ENCODE measurements at regions not wholly inside any gene's neighbourhood (a gene's known extent, or its start where the extent isn't known, plus 50 kb on each side); places are given as distances from the start of the nearest gene placed in this dataset.

DNA sequence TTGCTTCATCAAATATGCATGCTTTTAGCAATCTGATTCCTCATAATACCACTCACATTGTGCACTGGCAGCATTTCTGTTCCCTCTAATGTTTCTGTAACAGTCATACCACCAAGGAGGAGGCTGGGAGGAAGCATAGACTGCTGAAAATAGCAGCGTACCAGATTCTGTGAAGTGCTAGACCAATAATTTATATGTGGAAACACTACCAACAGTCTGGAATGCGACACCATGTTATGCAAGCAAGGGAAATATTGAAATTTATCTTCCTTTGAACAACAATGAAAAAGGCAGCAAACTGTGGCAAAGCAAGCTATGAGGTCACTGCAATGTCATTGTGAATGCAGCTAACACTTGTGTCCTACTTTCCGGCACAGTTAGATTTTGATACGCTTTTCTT, 1388.0 kb downstream of the EFNB2 start:
- intact Hi-C loops (cut with DNase I; ENCODE audit: low total_unique reads), result no loop called here
- H3K4me3 ChIP-seq, result no peak overlapping the region
- H3K27me3 ChIP-seq, result no peaks in the 10 kb centered on the region
- H3K27ac ChIP-seq, result no peak overlapping the region
- no peaks in the 10 kb centered on the region for H3K36me3 ChIP-seq
- no peaks in the 10 kb centered on the region for H3K9me3 ChIP-seq
- H3K4me1 ChIP-seq, result no peaks in the 10 kb centered on the region
- TF ChIP-seq POLR2AphosphoS5 (IDR thresholded peaks at IDR 0.05) (no peak), POLR2A (IDR thresholded peaks at IDR 0.05) (no peak)
- TF ChIP-seq, protein P1, sequence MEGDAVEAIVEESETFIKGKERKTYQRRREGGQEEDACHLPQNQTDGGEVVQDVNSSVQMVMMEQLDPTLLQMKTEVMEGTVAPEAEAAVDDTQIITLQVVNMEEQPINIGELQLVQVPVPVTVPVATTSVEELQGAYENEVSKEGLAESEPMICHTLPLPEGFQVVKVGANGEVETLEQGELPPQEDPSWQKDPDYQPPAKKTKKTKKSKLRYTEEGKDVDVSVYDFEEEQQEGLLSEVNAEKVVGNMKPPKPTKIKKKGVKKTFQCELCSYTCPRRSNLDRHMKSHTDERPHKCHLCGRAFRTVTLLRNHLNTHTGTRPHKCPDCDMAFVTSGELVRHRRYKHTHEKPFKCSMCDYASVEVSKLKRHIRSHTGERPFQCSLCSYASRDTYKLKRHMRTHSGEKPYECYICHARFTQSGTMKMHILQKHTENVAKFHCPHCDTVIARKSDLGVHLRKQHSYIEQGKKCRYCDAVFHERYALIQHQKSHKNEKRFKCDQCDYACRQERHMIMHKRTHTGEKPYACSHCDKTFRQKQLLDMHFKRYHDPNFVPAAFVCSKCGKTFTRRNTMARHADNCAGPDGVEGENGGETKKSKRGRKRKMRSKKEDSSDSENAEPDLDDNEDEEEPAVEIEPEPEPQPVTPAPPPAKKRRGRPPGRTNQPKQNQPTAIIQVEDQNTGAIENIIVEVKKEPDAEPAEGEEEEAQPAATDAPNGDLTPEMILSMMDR (IDR thresholded peaks at IDR 0.05), result no peak
- no peak for DNase-seq (ENCODE audit: low spot score in 2 of 2)

DNA sequence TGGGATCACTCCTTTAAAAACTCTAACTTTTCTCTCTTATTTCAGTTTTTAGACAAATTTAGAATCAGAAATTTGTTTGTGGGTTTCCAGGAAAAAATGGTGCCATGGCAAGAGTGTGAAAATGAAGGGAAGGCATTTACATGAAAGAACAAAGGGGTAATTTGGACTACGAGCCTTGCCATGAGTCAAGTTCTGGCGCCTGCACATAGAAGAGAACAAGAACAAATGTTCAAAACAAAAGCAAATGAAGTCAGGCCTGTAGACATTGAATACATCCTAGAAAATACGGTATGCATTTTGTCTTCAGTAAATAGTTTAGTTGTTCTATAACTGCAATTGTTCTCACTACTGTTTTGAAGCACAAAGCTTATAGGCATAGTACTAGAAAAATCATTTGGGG, 1390.5 kb downstream of the EFNB2 start:
- no peak for DNase-seq (ENCODE audit: low spot score in 2 of 2)
- Histone ChIP-seq H3K4me3 (no peak overlapping the region), H3K27me3 (no peaks in the 10 kb centered on the region), H3K4me1 (no peaks in the 10 kb centered on the region), H3K27ac (no peak overlapping the region), H3K36me3 (no peaks in the 10 kb centered on the region), H3K9me3 (no peaks in the 10 kb centered on the region)
- TF ChIP-seq POLR2AphosphoS5 (IDR thresholded peaks at IDR 0.05), result no peak
- TF ChIP-seq, protein P1 (IDR thresholded peaks at IDR 0.05), result no peak
- no peak for TF ChIP-seq POLR2A (IDR thresholded peaks at IDR 0.05)
- intact Hi-C loops (cut with DNase I; ENCODE audit: low total_unique reads), result no loop called here

- Histone ChIP-seq H3K27ac (no peak overlapping the region), H3K4me1 (no peaks in the 10 kb centered on the region), H3K36me3 (no peaks in the 10 kb centered on the region), H3K27me3 (no peaks in the 10 kb centered on the region), H3K9me3 (no peaks in the 10 kb centered on the region), H3K4me3 (no peak overlapping the region)
- DNase-seq (ENCODE audit: low spot score in 2 of 2), result no peak
- TF ChIP-seq, protein P1 (IDR thresholded peaks at IDR 0.05), result no peak
- no peak for TF ChIP-seq POLR2A (IDR thresholded peaks at IDR 0.05)
- TF ChIP-seq POLR2AphosphoS5 (IDR thresholded peaks at IDR 0.05), result no peak
- intact Hi-C loops (cut with DNase I; ENCODE audit: low total_unique reads), result no loop called here
These were observed 1391.4 kb downstream of the EFNB2 start for GRCh38 chr13:105144020-105144419.

DNA sequence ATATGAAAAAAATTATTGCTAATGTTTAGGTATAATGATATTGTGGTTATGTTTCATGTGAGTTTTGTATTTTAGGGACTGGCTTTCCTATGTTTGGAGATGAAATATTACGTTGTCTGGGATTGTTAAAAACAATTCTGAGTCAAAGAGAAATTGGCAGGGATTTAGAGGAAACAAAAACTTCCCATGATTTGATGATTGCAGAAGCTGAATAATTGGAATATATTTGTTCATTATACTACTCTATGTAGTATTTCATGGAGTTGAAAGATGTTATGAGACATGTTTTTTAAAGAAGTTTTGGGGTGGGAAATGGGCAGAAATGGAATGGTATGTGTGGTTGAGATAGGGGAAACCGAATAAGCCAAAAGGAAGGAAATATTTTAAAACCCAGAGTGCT, 1392.9 kb downstream of the EFNB2 start:
- Histone ChIP-seq H3K9me3 (no peaks in the 10 kb centered on the region), H3K27ac (no peak overlapping the region), H3K4me1 (no peaks in the 10 kb centered on the region), H3K27me3 (no peaks in the 10 kb centered on the region), H3K4me3 (no peak overlapping the region), H3K36me3 (no peaks in the 10 kb centered on the region)
- intact Hi-C loops (cut with DNase I; ENCODE audit: low total_unique reads), result no loop called here
- DNase-seq (ENCODE audit: low spot score in 2 of 2), result no peak
- TF ChIP-seq POLR2A (IDR thresholded peaks at IDR 0.05) (no peak), POLR2AphosphoS5 (IDR thresholded peaks at IDR 0.05) (no peak)
- TF ChIP-seq, protein P1 (IDR thresholded peaks at IDR 0.05), result no peak

- peak in 1 of 2 donors; percentile 18 for DNase-seq (ENCODE audit: low spot score in 2 of 2)
- peak overlapping the region; percentile 45 to 66 for H3K27ac ChIP-seq
- TF ChIP-seq POLR2AphosphoS5 (IDR thresholded peaks at IDR 0.05), result no peak
- TF ChIP-seq POLR2A (IDR thresholded peaks at IDR 0.05), result no peak
- TF ChIP-seq, protein P1 (IDR thresholded peaks at IDR 0.05), result no peak
These were observed 1395.8 kb downstream of the EFNB2 start for GRCh38 chr13:105139380-105140285.

More at GRCh38 chr13:105139380-105140285, 1395.8 kb downstream of the EFNB2 start:
- H3K4me3 ChIP-seq, result peak overlapping the region; percentile 31 to 55 (median 42)
- H3K36me3 ChIP-seq, result no peaks in the 10 kb centered on the region
- H3K27me3 ChIP-seq, result no peaks in the 10 kb centered on the region
- no peaks in the 10 kb centered on the region for H3K9me3 ChIP-seq
- intact Hi-C loops (cut with DNase I; ENCODE audit: low total_unique reads), result no loop called here
- no peaks in the 10 kb centered on the region for H3K4me1 ChIP-seq

Measured in breast epithelium (tissue), 4 donors.